ENCODE measurements at regions not wholly inside any gene's neighbourhood (a gene's known extent, or its start where the extent isn't known, plus 50 kb on each side); places are given as distances from the start of the nearest gene placed in this dataset.

- H3K79me2 ChIP-seq (ENCODE audit: insufficient read depth, low read length) = no peaks in the 10 kb centered on the region
- H3K4me3 ChIP-seq (replicated peaks in 1 of 2; ENCODE audit: low read depth in 1 of 2, low read length in 2 of 2) = no peak overlapping the region
- ChIA-PET POLR2A (no interaction called here), CTCF (no interaction called here), RAD21 (ENCODE audit: low non-redundant PET in 1 of 2, low total read pairs in 2 of 2, uncharacterized antibody in 2 of 2, unreplicated experiment in 2 of 2) (no interaction called here)
- no peak for TF ChIP-seq ATF3 (IDR thresholded peaks at IDR 0.05)
- no peak for TF ChIP-seq EZH2phosphoT487 (IDR thresholded peaks at IDR 0.05; ENCODE audit: borderline replicate concordance)
- no peak for TF ChIP-seq REST (IDR thresholded peaks at IDR 0.05; ENCODE audit: low read depth)
- TF ChIP-seq FOSL1 (IDR thresholded peaks at IDR 0.05; ENCODE audit: low read depth) = no peak
- TF ChIP-seq SP1 (IDR thresholded peaks at IDR 0.05; ENCODE audit: low read depth) = no peak
- no peak for TF ChIP-seq ZNF274 (IDR thresholded peaks at IDR 0.05; ENCODE audit: low read depth, low read length)
- TF ChIP-seq SRF (IDR thresholded peaks at IDR 0.05; ENCODE audit: low read depth) = no peak
- no peak for TF ChIP-seq CBX3 (IDR thresholded peaks at IDR 0.05; ENCODE audit: low read depth)
- TF ChIP-seq ELF1 (IDR thresholded peaks at IDR 0.05; ENCODE audit: borderline replicate concordance, low read depth) = no peak
- no peak for TF ChIP-seq TCF7L2 (IDR thresholded peaks at IDR 0.05; ENCODE audit: borderline replicate concordance, extremely low read depth, insufficient read depth, insufficient read length)
- TF ChIP-seq CTCF (IDR thresholded peaks at IDR 0.05 in 2 of 3, conservative IDR thresholded peaks at IDR 0.05 in 1 of 3; ENCODE audit: borderline replicate concordance in 1 of 3, insufficient read depth in 1 of 3, low read depth in 2 of 3, low read length in 2 of 3) = no peak
- TF ChIP-seq POLR2A (IDR thresholded peaks at IDR 0.05; ENCODE audit: borderline replicate concordance, extremely low read depth, insufficient read depth, insufficient read length) = no peak
- TF ChIP-seq POLR2AphosphoS5 (IDR thresholded peaks at IDR 0.05; ENCODE audit: low read depth, low read length) = no peak
- no peak for TF ChIP-seq EZH2 (IDR thresholded peaks at IDR 0.05)
- no peak for TF ChIP-seq MAX (IDR thresholded peaks at IDR 0.05)
- TF ChIP-seq RAD21 (IDR thresholded peaks at IDR 0.05; ENCODE audit: low read depth) = no peak
- TF ChIP-seq EGR1 (IDR thresholded peaks at IDR 0.05; ENCODE audit: low read depth) = no peak
- TF ChIP-seq YY1 (IDR thresholded peaks at IDR 0.05; ENCODE audit: extremely low read depth, insufficient replicate concordance, low read depth, low read length) = no peak
- H3K27ac ChIP-seq (ENCODE audit: low read depth, low read length) = no peak overlapping the region
- BruUV-seq (replicated peaks) = no TSS peak
- no peaks in the 10 kb centered on the region for H3K9me2 ChIP-seq (ENCODE audit: insufficient read depth)
- intact Hi-C loops (cut with micrococcal nuclease) = no loop called here
- H3K9me3 ChIP-seq (ENCODE audit: control insufficient read depth in 1 of 2, insufficient read depth in 1 of 2, low read depth in 1 of 2, low read length in 2 of 2) = no peaks in the 10 kb centered on the region; a peak in 1 of 4 replicates
- no peak overlapping the region for H2AFZ ChIP-seq (ENCODE audit: low read depth, low read length, poor library complexity, severe bottlenecking)
- no peak overlapping the region for H3K4me2 ChIP-seq (ENCODE audit: low read length)
- H3K27me3 ChIP-seq (ENCODE audit: insufficient read depth, low read length) = peaks cover 8% of the 10 kb centered on the region; the same call in 1 of the 2 replicates
- ATAC-seq = no peak
- H4K20me1 ChIP-seq (ENCODE audit: insufficient read depth) = no peaks in the 10 kb centered on the region
- H3K9ac ChIP-seq (ENCODE audit: low read length) = no peak overlapping the region
- DNase-seq (ENCODE audit: low read depth, low spot score) = no peak
- H3K36me3 ChIP-seq (ENCODE audit: control insufficient read depth in 1 of 2, insufficient read depth in 2 of 2, low read length in 2 of 2) = no peaks in the 10 kb centered on the region
- no peaks in the 10 kb centered on the region for H3K4me1 ChIP-seq (ENCODE audit: control insufficient read depth in 1 of 2, insufficient read depth in 2 of 2, low read length in 2 of 2)
Observed at GRCh38 chr3:65210026-65210814, 522.4 kb upstream of the ADAMTS9 start.
